Lung (tissue), 11 donors: ENCODE measurements at regions not wholly inside any gene's neighbourhood (a gene's known extent, or its start where the extent isn't known, plus 50 kb on each side); places are given as distances from the start of the nearest gene placed in this dataset.
A peak's percentile ranks its signal among the peaks of the same experiment; 100 is the strongest.

Experiments
- ATAC-seq: fragments of 200-7000 bp; cut with Tn5 transposase; one replicate; pipeline ENCODE4 v1.9.1; 2020; ENCODE audit warnings: moderate number of reproducible peaks; ENCODE audit not compliant: insufficient read depth, low FRiP score
- DNase-seq, 3 donors: peaks; one replicate each; pipeline ENCODE4 v3.0.0-alpha.2; 2013 to 2017
- H3K27ac ChIP-seq, 2 donors: one replicate each; pipeline ENCODE4 v1.5.1; 2013; ENCODE audit warnings: mild to moderate bottlenecking in 2 of 2, moderate library complexity in 2 of 2, control low read depth in 1 of 2, inconsistent platforms in 1 of 2, low read depth in 1 of 2, low read length in 1 of 2
- H3K27me3 ChIP-seq, 3 donors: one replicate each; pipeline ENCODE4 v1.5.1; 2013; ENCODE audit warnings: low read length in 2 of 3; ENCODE audit not compliant: control insufficient read depth in 3 of 3, insufficient read depth in 3 of 3
- H3K36me3 ChIP-seq, 4 donors: one replicate each; pipeline ENCODE4 v1.5.1; 2013; ENCODE audit warnings: low read length in 4 of 4, mild to moderate bottlenecking in 1 of 4, moderate library complexity in 1 of 4; ENCODE audit not compliant: control insufficient read depth in 4 of 4, insufficient read depth in 4 of 4
- H3K4me1 ChIP-seq, 5 donors: one replicate each; pipeline ENCODE4 v1.5.1; 2013; ENCODE audit warnings: low read length in 5 of 5, mild to moderate bottlenecking in 2 of 5, moderate library complexity in 1 of 5; ENCODE audit not compliant: control insufficient read depth in 5 of 5, insufficient read depth in 5 of 5
- H3K4me3 ChIP-seq: one replicate; pipeline ENCODE4 v1.5.1; 2013; ENCODE audit warnings: mild to moderate bottlenecking, control low read depth, moderate library complexity
- H3K9ac ChIP-seq, 2 donors: one replicate each; pipeline ENCODE4 v1.5.1; 2013; ENCODE audit warnings: low read length in 2 of 2, control low read depth in 1 of 2; ENCODE audit not compliant: insufficient read depth in 1 of 2
- H3K9me3 ChIP-seq, 4 donors: one replicate each; pipeline ENCODE4 v1.5.1; 2013; ENCODE audit warnings: low read length in 3 of 4, mild to moderate bottlenecking in 1 of 4, moderate library complexity in 1 of 4; ENCODE audit not compliant: control insufficient read depth in 4 of 4, insufficient read depth in 3 of 4
- WGBS, 2 donors: extraction: QIAGEN DNeasy Blood & Tissue Kit; methylation state at CpG; one replicate each; pipeline ENCODE4 v1.1.7; 2013; 5-methylcytosine and 5-hydroxymethylcytosine counted together
- TF ChIP-seq, protein P1 (sequence below): IDR thresholded peaks from 2 replicates; pipeline ENCODE4 v1.5.1; 2012; ENCODE audit warnings: mild to moderate bottlenecking; ENCODE audit errors: control extremely low read depth, extremely low read depth
- donor health status: control.
- donor health status: control.
- donor health status: Bipolar disorder and iron deficiency.
- donor health status: healthy.
- donor health status: DM: yes; HTN: yes; CAD: no.

DNA sequence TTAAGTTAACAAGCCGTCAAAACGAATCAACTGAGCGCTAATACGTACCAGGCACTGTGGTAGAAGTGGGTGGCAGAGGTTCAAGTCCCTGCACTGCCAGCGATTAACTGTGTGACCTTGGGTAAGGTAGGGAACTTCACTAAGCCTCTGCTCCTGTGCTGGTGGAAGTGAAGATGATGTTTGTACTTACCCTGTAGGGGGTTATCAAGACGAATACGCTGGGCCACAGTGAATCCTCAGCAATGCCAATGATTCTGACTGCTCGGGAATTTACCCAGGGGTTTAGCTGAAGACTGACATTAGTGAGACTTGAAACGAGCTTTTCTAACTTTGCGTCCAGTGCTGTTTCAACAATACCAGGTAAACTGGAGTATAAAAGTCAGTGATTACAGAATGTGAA, 305.3 kb downstream of the FGF9 start:
- H3K36me3 ChIP-seq = no peaks in the 10 kb centered on the region
- no peak overlapping the region for H3K9ac ChIP-seq
- peaks cover 0 to 19% (median 7%) of the 10 kb centered on the region in 5 donors for H3K4me1 ChIP-seq
- no peaks in the 10 kb centered on the region for H3K27me3 ChIP-seq
- TF ChIP-seq, protein P1, sequence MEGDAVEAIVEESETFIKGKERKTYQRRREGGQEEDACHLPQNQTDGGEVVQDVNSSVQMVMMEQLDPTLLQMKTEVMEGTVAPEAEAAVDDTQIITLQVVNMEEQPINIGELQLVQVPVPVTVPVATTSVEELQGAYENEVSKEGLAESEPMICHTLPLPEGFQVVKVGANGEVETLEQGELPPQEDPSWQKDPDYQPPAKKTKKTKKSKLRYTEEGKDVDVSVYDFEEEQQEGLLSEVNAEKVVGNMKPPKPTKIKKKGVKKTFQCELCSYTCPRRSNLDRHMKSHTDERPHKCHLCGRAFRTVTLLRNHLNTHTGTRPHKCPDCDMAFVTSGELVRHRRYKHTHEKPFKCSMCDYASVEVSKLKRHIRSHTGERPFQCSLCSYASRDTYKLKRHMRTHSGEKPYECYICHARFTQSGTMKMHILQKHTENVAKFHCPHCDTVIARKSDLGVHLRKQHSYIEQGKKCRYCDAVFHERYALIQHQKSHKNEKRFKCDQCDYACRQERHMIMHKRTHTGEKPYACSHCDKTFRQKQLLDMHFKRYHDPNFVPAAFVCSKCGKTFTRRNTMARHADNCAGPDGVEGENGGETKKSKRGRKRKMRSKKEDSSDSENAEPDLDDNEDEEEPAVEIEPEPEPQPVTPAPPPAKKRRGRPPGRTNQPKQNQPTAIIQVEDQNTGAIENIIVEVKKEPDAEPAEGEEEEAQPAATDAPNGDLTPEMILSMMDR = no peak
- WGBS, 2 donors = 80 to 85% methylated on average over 10 of the region's 10 CpGs
- DNase-seq = no peak
- H3K9me3 ChIP-seq = peaks cover 0 to 1% (median 0%) of the 10 kb centered on the region in 4 donors
- H3K27ac ChIP-seq = no peak overlapping the region
- ATAC-seq = no peak
- no peak overlapping the region for H3K4me3 ChIP-seq

DNA sequence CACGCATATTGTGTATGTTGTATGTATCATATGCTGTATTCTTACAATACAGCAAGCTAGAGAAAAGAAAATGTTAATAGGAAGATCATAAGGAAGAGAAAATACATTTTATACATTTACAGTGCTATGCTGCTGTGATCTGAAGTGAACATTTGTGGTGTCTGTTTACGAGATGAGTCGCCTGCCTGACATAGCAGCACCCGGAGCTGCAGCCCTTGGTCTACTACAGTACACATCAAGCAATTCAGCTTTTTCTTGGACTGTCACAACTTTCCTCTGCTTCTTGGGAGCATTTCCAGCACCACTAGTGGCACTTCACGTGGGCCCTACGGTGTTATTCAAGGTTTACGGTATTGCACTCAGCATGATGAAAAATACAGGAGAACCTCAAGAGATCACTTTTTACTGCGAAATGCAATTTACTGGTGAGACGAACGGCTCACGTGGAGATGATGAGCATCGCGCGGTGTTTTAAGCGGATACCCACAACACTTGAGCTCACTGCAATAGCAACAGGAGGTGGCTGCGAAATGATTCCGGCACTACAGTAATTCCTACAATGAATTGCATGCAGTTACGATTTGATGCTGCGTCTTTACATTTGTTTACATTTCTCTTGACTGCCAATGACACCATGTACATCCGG, 308.4 kb downstream of the FGF9 start:
- 82 to 88% methylated on average over 20 of the region's 20 CpGs for WGBS, 2 donors
- Histone ChIP-seq H3K9me3 (no peaks in the 10 kb centered on the region), H3K27me3 (no peaks in the 10 kb centered on the region), H3K36me3 (no peaks in the 10 kb centered on the region), H3K27ac (no peak overlapping the region), H3K4me1 (peaks cover 0 to 8% (median 0%) of the 10 kb centered on the region in 5 donors), H3K9ac (no peak overlapping the region), H3K4me3 (no peak overlapping the region)
- ATAC-seq = no peak
- DNase-seq = peak in 2 of 3 donors; percentile 22 to 53
- TF ChIP-seq, protein P1 = no peak

DNA sequence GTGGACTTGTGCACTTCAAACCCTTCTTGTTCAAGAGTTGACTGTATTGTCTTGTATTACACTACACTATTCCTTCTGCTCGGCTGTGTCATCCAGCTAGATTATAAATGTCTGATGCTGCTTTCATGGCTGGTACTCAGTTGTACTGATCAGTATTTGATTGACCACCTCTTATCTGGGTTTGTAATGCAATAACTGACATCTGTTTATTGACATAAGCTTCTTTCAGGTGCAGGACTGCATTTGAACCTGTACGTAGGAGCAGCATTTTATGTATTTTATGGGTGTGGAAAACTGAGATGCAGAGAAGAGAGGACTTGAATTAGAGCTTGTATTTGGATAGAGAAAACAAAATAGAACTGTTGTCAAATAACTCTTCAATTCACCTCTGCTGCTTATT, 309.2 kb downstream of the FGF9 start:
- Histone ChIP-seq H3K4me1 (peaks cover 0 to 8% (median 0%) of the 10 kb centered on the region in 5 donors), H3K27ac (no peak overlapping the region), H3K27me3 (no peaks in the 10 kb centered on the region), H3K9ac (no peak overlapping the region), H3K4me3 (no peak overlapping the region), H3K36me3 (no peaks in the 10 kb centered on the region), H3K9me3 (no peaks in the 10 kb centered on the region)
- no peak for DNase-seq
- TF ChIP-seq, protein P1 = no peak
- 77 to 78% methylated on average over 2 of the region's 2 CpGs for WGBS, 2 donors
- ATAC-seq = no peak

DNA sequence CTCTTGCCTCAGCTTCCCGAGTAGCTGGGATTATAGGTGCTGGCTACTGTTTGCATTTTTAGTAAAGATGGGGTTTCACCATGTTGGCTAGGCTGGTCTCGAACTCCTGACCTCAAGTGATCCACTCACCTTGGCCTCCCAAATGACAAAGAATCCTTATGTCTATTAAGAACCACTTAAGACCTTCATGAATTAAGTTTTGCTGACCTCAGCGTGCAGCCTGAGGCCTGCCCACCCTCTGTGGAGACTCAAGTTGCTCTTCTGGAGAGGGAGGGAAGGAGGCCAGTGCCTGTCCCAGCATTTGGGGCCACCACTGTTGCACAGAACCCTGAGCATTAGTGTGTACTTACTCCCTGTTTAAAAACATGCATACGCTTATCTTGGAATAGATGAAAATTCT, 313.3 kb downstream of the FGF9 start:
- DNase-seq = no peak
- Histone ChIP-seq H3K27me3 (no peaks in the 10 kb centered on the region), H3K9me3 (peaks cover 0 to 4% (median 0%) of the 10 kb centered on the region in 4 donors), H3K9ac (no peak overlapping the region), H3K4me1 (peaks cover 0 to 12% (median 0%) of the 10 kb centered on the region in 5 donors), H3K4me3 (no peak overlapping the region), H3K27ac (no peak overlapping the region), H3K36me3 (no peaks in the 10 kb centered on the region)
- TF ChIP-seq, protein P1 = no peak
- no peak for ATAC-seq
- 82 to 87% methylated on average over 4 of the region's 4 CpGs for WGBS, 2 donors
